IPS DF 6.9 (cell line): ENCODE measurements at regions not wholly inside any gene's neighbourhood (a gene's known extent, or its start where the extent isn't known, plus 50 kb on each side); places are given as distances from the start of the nearest gene placed in this dataset.

Source experiments
- DNase-seq: peaks from one replicate; pipeline ENCODE4 v3.0.0-alpha.2; 2013; ENCODE audit warnings: low read depth, low spot score
- H3K27ac ChIP-seq: one replicate; pipeline ENCODE4 v1.5.1; 2013; ENCODE audit warnings: low read length, control low read depth
- H3K27me3 ChIP-seq: 2 replicates; pipeline ENCODE4 v1.6.1; 2013; ENCODE audit warnings: mild to moderate bottlenecking, low read length; ENCODE audit not compliant: control insufficient read depth, insufficient read depth
- H3K36me3 ChIP-seq: 2 replicates; pipeline ENCODE4 v1.6.1; 2013; ENCODE audit warnings: low read length; ENCODE audit not compliant: control insufficient read depth, insufficient read depth
- H3K4me1 ChIP-seq: 2 replicates; pipeline ENCODE4 v1.6.1; 2013; ENCODE audit warnings: low read length; ENCODE audit not compliant: control insufficient read depth, insufficient read depth
- H3K4me3 ChIP-seq: 2 replicates; pipeline ENCODE4 v1.5.1; 2013; ENCODE audit warnings: mild to moderate bottlenecking, low read length
- H3K9me3 ChIP-seq: 2 replicates; pipeline ENCODE4 v1.6.1; 2013; ENCODE audit warnings: low read length, inconsistent platforms; ENCODE audit not compliant: control insufficient read depth, insufficient read depth
- WGBS: extraction: QIAGEN DNeasy Blood & Tissue Kit; methylation state at CpG from one replicate; pipeline ENCODE4 v1.1.7; 2013; ENCODE audit warnings: mixed read lengths, missing lambda C conversion rate; ENCODE audit not compliant: insufficient read length, insufficient coverage; 5-methylcytosine and 5-hydroxymethylcytosine counted together

DNA sequence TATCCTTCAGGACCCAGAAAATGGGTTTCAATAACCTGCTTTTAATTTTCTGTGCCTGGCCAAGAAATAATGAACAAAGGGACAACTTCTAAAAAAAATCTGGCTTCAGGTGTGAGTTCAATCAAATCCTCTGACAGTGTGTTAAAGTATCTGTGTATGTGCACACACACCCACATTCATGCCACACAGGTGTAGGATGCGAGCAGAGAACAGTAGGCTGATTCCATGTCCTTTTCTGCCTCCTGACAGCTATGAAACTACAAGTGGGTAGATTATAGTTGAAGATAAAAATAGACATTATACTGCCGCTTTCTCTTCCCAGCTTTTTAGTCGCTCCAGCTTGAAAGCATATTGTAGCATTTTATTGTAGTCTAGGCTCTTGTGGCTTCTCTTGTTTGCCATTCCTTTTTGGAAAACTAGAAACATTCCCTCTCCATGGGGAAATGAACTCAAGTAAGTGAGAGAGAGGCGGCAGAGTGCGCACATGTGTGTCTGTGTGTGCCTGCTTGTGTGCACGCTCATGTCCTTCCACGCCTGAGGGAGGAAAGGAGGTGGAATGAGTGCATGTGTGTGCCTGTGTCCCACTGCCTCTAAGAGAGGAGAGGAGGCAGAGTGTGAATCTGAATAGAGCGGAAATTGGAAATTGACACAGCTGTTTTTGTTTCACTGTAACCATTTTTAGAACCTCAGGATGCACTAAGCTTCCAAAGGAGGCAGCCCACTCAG, 273.0 kb downstream of the ELAVL2 start:
- Histone ChIP-seq H3K27me3 (no peaks in the 10 kb centered on the region), H3K9me3 (no peaks in the 10 kb centered on the region), H3K27ac (no peak overlapping the region), H3K4me1 (0 out of 2 replicates have a peak, but pooled peaks cover 1% of the 10 kb centered on the region), H3K36me3 (no peaks in the 10 kb centered on the region), H3K4me3 (no peak overlapping the region)
- DNase-seq = no peak
- no CpG with 5 or more reads among the region's 8 CpGs for WGBS

DNA sequence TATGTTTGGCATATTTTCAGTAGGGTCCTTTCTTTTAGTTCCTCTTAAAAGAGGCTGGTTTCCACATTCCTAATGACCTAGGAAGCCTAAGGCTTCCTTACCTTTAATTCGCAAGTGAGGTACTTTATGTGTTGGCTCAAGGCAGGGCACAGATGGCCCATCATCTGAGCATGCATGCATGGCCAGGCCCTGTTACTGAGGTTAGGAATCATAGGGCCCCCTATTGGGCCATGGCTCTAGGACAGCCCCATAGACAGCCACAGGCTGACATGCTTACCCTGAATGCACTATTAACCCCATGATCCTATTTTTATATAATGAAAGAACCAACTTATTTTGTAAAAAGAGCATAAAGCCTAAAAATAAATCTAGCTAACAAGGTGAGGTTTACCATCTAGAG, 271.4 kb downstream of the ELAVL2 start:
- Histone ChIP-seq H3K36me3 (no peaks in the 10 kb centered on the region), H3K4me3 (no peak overlapping the region), H3K27ac (no peak overlapping the region), H3K4me1 (0 out of 2 replicates have a peak, but pooled peaks cover 1% of the 10 kb centered on the region), H3K9me3 (no peaks in the 10 kb centered on the region), H3K27me3 (no peaks in the 10 kb centered on the region)
- no peak for DNase-seq
- no CpG with 5 or more reads among the region's 1 CpG for WGBS

DNA sequence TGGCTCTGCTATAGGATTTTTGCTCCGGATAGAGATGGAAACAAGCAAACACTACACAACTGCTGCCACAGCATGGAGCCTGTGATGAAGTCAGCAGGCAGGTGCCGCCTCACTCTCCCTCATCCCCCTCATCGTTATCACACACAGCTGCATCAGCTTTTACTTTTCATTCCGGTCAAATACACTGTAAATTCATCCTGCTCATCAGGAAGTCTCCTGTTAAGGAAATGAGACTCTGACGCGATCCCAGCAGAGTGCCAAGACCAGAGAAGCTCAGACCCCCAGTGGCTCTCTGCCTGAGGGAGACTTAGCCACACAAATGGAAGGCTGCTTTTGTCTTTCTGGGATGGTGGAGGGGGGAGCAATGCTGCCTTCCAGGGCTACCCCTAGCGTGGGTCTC, 270.2 kb downstream of the ELAVL2 start:
- H3K9me3 ChIP-seq = no peaks in the 10 kb centered on the region
- H3K27ac ChIP-seq = no peak overlapping the region
- 0 out of 2 replicates have a peak, but pooled peaks cover 1% of the 10 kb centered on the region for H3K4me1 ChIP-seq
- H3K4me3 ChIP-seq = no peak overlapping the region
- H3K36me3 ChIP-seq = no peaks in the 10 kb centered on the region
- no peaks in the 10 kb centered on the region for H3K27me3 ChIP-seq
- no peak for DNase-seq
- no CpG with 5 or more reads among the region's 7 CpGs for WGBS

DNA sequence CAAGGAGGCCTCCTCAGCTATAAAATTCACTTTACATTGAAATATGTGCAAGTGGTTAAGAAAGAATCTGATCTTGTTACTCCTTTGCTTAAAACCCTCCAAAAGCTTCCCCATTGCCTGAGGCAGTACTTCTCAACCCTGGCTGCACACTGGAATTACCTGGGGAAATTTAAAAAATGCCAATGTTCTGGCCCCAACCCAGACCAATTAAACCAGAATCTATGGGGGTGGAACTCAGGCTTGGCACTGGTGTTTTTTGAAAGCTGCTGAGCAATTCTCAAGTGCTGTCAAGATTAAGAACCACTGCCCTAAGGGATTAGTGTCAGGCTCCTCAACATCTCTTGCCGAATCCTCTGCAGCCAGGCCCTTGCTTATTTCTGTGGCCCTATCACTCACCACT, 269.6 kb downstream of the ELAVL2 start:
- H3K4me3 ChIP-seq = no peak overlapping the region
- H3K27me3 ChIP-seq = no peaks in the 10 kb centered on the region
- DNase-seq = no peak
- 0 out of 2 replicates have a peak, but pooled peaks cover 1% of the 10 kb centered on the region for H3K4me1 ChIP-seq
- WGBS = no CpG with 5 or more reads among the region's 1 CpG
- H3K36me3 ChIP-seq = no peaks in the 10 kb centered on the region
- no peak overlapping the region for H3K27ac ChIP-seq
- H3K9me3 ChIP-seq = no peaks in the 10 kb centered on the region

DNA sequence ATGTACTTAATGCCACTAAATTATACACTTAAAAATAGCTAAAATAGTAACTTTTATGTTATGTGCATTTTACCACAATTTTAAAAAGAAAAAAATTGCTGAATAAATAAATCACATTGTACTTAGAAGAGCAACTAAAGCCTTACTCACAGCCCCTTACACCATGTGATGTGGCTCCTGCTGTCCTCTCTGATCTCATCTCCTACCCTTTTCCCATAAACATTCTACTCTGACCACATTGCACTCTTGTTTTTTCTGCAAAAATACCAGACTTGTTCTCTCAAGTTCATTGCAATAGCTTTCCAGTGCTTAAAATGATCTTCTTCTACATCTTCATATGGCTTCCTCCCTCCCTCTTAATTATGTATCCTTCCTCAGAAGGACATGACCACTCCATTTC, 268.4 kb downstream of the ELAVL2 start:
- Histone ChIP-seq H3K4me3 (no peak overlapping the region), H3K27ac (no peak overlapping the region), H3K9me3 (no peaks in the 10 kb centered on the region), H3K4me1 (0 out of 2 replicates have a peak, but pooled peaks cover 1% of the 10 kb centered on the region), H3K36me3 (no peaks in the 10 kb centered on the region), H3K27me3 (no peaks in the 10 kb centered on the region)
- no peak for DNase-seq

DNA sequence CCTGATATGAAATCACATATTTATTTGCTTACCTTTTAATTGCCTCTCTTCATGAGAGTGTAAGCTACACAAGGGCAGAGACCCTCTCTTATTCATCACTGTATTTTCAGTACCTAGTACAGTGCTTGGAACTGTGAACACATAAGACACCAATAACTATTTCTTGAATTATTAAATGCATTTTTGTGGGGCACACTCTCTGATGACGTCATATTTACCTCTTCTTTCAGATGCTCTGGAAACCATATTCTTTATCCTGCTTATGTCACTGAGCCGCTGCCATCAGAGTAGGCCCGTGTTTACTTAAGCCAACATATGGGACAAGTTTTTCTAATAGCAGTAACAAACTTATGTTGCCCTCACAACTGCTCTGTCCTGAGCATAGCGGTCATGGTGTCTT, 266.5 kb downstream of the ELAVL2 start:
- H3K27me3 ChIP-seq = no peaks in the 10 kb centered on the region
- no peak overlapping the region for H3K27ac ChIP-seq
- WGBS = no CpG with 5 or more reads among the region's 4 CpGs
- no peak for DNase-seq
- H3K36me3 ChIP-seq = no peaks in the 10 kb centered on the region
- no peak overlapping the region for H3K4me3 ChIP-seq
- H3K4me1 ChIP-seq = 0 out of 2 replicates have a peak, but pooled peaks cover 1% of the 10 kb centered on the region
- no peaks in the 10 kb centered on the region for H3K9me3 ChIP-seq

DNA sequence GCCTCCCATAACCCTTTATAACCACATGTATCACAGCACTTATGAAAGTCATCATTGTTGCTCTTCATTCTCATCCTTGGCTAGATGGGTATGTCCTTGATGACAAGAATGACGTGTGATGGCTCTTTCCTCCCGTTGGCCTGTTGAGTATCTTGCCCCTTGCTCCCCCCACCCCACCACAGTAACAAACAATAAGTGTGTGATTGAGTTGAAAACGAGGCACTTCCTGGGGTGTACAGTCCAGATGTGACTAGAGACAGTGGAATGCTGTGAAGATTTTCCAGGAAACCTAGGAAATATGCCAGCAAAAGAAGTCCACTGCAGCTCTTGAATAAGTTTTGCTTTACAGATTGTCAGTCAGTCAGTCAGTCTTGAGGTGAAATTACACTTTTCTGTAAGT, 262.5 kb downstream of the ELAVL2 start:
- H3K27ac ChIP-seq = no peak overlapping the region
- no peaks in the 10 kb centered on the region for H3K4me1 ChIP-seq
- H3K4me3 ChIP-seq = no peak overlapping the region
- no peaks in the 10 kb centered on the region for H3K36me3 ChIP-seq
- no peaks in the 10 kb centered on the region for H3K27me3 ChIP-seq
- no CpG with 5 or more reads among the region's 3 CpGs for WGBS
- H3K9me3 ChIP-seq = no peaks in the 10 kb centered on the region
- DNase-seq = no peak

DNA sequence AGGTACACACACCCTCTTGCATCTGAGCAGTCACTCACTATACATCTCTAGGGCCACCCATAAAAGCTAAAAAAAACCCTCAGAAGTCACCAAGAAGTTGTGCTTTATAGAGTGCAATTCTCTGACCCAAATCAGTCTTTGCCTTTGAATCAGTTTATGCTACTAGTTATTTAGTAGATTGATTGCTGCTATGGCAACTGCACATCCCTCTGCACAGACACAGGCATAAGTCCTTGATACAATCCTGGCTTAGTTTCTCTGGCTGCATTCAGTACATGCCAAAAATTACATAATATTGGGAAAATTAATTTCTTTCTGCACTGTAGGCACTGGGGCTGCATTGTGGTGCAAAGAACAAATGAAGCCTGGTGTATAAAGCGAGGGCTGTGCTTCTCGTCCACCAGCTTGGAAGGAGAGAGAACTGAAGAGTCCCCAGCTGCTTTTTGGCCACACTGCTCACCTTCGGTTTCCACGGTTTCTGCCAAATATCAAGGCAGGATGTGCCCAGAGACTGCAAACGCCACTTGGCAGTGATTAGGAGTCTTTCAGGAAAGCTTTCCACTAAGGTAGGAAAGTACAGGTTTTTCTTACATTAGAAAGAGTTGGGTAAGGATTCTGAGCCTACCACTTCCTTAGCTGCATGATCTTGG, 258.4 kb downstream of the ELAVL2 start:
- DNase-seq = no peak
- no peaks in the 10 kb centered on the region for H3K9me3 ChIP-seq
- no CpG with 5 or more reads among the region's 5 CpGs for WGBS

DNA sequence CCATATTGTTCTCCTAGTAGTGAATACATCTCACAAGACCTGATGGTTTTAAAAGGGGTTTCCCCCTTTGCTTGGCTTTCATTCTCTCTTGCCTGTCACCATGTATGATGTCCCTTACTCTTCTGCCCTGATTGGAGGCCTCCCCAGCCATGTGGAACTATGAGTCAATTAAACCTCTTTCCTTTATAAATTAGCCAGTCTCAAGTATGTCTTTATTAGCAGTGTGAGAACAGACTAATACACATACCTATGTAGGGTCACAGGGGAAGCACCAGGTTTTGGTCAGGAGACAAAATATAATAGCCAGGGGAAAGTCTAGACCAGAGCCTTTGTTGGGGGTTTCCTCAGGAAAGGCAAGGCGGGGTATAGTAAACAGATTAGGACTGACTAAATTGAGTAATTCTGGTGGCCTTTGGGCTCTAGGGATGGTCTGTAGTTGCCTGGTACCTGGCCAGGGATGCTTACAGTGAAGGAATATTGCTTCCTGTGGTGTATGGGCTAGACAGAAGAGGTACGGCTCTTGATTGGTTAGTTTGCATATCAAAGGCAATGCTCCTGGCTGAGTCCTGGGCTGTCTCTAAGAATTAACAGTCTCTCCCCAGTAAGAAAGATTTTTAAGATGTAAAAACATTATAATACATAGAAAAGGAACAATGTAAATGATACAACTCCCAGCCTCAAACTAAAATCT, 254.5 kb downstream of the ELAVL2 start:
- Histone ChIP-seq H3K4me1 (no peaks in the 10 kb centered on the region), H3K9me3 (no peaks in the 10 kb centered on the region), H3K36me3 (no peaks in the 10 kb centered on the region), H3K27me3 (no peaks in the 10 kb centered on the region), H3K4me3 (no peak overlapping the region), H3K27ac (no peak overlapping the region)
- no CpG with 5 or more reads among the region's 2 CpGs for WGBS
- no peak for DNase-seq

More for the DNA sequence above, 258.4 kb downstream of the ELAVL2 start:
- H3K27me3 ChIP-seq = no peaks in the 10 kb centered on the region
- H3K27ac ChIP-seq = no peak overlapping the region
- H3K4me3 ChIP-seq = no peak overlapping the region
- no peaks in the 10 kb centered on the region for H3K4me1 ChIP-seq
- no peaks in the 10 kb centered on the region for H3K36me3 ChIP-seq

DNA sequence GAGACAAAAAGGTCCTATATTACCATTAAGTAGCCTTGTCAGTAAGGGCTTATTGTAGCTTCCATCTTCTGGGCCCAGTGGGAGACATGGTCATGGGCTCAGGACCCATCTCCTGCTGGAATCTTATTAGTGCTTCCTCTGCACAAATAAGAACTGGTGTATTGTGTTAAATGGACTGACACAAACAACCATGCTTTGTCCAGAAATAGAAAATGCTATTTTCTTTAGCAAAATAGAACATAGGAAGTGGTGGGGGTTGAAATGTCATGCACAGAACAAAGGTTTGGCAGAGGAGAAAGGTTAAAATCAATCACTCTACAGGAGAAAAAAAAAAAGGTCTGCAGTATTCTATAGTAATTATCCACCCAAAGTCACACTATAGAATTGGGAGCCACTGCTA, 252.2 kb downstream of the ELAVL2 start:
- H3K9me3 ChIP-seq = no peaks in the 10 kb centered on the region
- H3K4me1 ChIP-seq = no peaks in the 10 kb centered on the region
- DNase-seq = no peak
- no peak overlapping the region for H3K27ac ChIP-seq
- H3K27me3 ChIP-seq = no peaks in the 10 kb centered on the region
- H3K36me3 ChIP-seq = no peaks in the 10 kb centered on the region
- H3K4me3 ChIP-seq = no peak overlapping the region
